ENCODE measurements at regions not wholly inside any gene's neighbourhood (a gene's known extent, or its start where the extent isn't known, plus 50 kb on each side); places are given as distances from the start of the nearest gene placed in this dataset.
A peak's percentile ranks its signal among the peaks of the same experiment; 100 is the strongest.

- Histone ChIP-seq H3K27me3 (replicated peaks) (no peaks in the 10 kb centered on the region), H3K4me3 (ENCODE audit: low read depth, low read length) (no peak overlapping the region), H3K36me3 (replicated peaks) (no peaks in the 10 kb centered on the region), H3K27ac (no peak overlapping the region)
- no peak for DNase-seq
- peak; percentile 28 for TF ChIP-seq CTCF (IDR thresholded peaks at IDR 0.05; ENCODE audit: low read depth, low read length, missing control alignments)
- in situ Hi-C loops (cut with HindIII; ENCODE audit: low pct_ligation_motif_present, low sequenced_read_pairs), result no loop called here
These were observed 151.8 kb upstream of the VLDLR start for GRCh38 chr9:2469681-2470221.

GRCh38 chr9:2473681-2474080 lies 147.9 kb upstream of the VLDLR start:
- no peak for TF ChIP-seq CTCF (IDR thresholded peaks at IDR 0.05; ENCODE audit: low read depth, low read length, missing control alignments)
- Histone ChIP-seq H3K4me3 (ENCODE audit: low read depth, low read length) (no peak overlapping the region), H3K27ac (no peak overlapping the region), H3K36me3 (replicated peaks) (no peaks in the 10 kb centered on the region), H3K27me3 (replicated peaks) (no peaks in the 10 kb centered on the region)
- in situ Hi-C loops (cut with HindIII; ENCODE audit: low pct_ligation_motif_present, low sequenced_read_pairs), result no loop called here
- DNase-seq, result no peak

- H3K27ac ChIP-seq, result peak overlapping the region; percentile 5
- in situ Hi-C loops (cut with HindIII; ENCODE audit: low pct_ligation_motif_present, low sequenced_read_pairs), result no loop called here
- DNase-seq, result peak; percentile 22
- no peaks in the 10 kb centered on the region for H3K27me3 ChIP-seq (replicated peaks)
- TF ChIP-seq CTCF (IDR thresholded peaks at IDR 0.05; ENCODE audit: low read depth, low read length, missing control alignments), result no peak
- no peak overlapping the region for H3K4me3 ChIP-seq (ENCODE audit: low read depth, low read length)
- no peaks in the 10 kb centered on the region for H3K36me3 ChIP-seq (replicated peaks)
These were observed 143.8 kb upstream of the VLDLR start for GRCh38 chr9:2477755-2478154.

GRCh38 chr9:2478421-2478820 lies 143.2 kb upstream of the VLDLR start:
- no peak overlapping the region for H3K4me3 ChIP-seq (ENCODE audit: low read depth, low read length)
- in situ Hi-C loops (cut with HindIII; ENCODE audit: low pct_ligation_motif_present, low sequenced_read_pairs), result no loop called here
- no peak overlapping the region for H3K27ac ChIP-seq
- no peak for DNase-seq
- H3K36me3 ChIP-seq (replicated peaks), result no peaks in the 10 kb centered on the region
- no peaks in the 10 kb centered on the region for H3K27me3 ChIP-seq (replicated peaks)
- TF ChIP-seq CTCF (IDR thresholded peaks at IDR 0.05; ENCODE audit: low read depth, low read length, missing control alignments), result no peak

- Histone ChIP-seq H3K4me3 (ENCODE audit: low read depth, low read length) (no peak overlapping the region), H3K36me3 (replicated peaks) (no peaks in the 10 kb centered on the region), H3K27ac (no peak overlapping the region), H3K27me3 (replicated peaks) (no peaks in the 10 kb centered on the region)
- DNase-seq, result no peak
- in situ Hi-C loops (cut with HindIII; ENCODE audit: low pct_ligation_motif_present, low sequenced_read_pairs), result no loop called here
- TF ChIP-seq CTCF (IDR thresholded peaks at IDR 0.05; ENCODE audit: low read depth, low read length, missing control alignments), result no peak
These were observed 142.5 kb upstream of the VLDLR start for GRCh38 chr9:2479056-2479565.

- in situ Hi-C loops (cut with HindIII; ENCODE audit: low pct_ligation_motif_present, low sequenced_read_pairs), result no loop called here
These were observed 141.2 kb upstream of the VLDLR start for GRCh38 chr9:2480255-2480837.

More at GRCh38 chr9:2480255-2480837, 141.2 kb upstream of the VLDLR start:
- DNase-seq, result no peak
- no peak for TF ChIP-seq CTCF (IDR thresholded peaks at IDR 0.05; ENCODE audit: low read depth, low read length, missing control alignments)
- H3K27ac ChIP-seq, result no peak overlapping the region
- H3K4me3 ChIP-seq (ENCODE audit: low read depth, low read length), result no peak overlapping the region
- no peaks in the 10 kb centered on the region for H3K36me3 ChIP-seq (replicated peaks)
- no peaks in the 10 kb centered on the region for H3K27me3 ChIP-seq (replicated peaks)

Data from brain microvascular endothelial cell (primary cell).